ENCODE measurements at regions not wholly inside any gene's neighbourhood (a gene's known extent, or its start where the extent isn't known, plus 50 kb on each side); places are given as distances from the start of the nearest gene placed in this dataset.
A peak's percentile ranks its signal among the peaks of the same experiment; 100 is the strongest.
"Not testable (repeated sequence)": the region's sequence is repeated elsewhere in the genome, so short reads cannot be mapped to it uniquely, and the experiment has no call there.

DNA sequence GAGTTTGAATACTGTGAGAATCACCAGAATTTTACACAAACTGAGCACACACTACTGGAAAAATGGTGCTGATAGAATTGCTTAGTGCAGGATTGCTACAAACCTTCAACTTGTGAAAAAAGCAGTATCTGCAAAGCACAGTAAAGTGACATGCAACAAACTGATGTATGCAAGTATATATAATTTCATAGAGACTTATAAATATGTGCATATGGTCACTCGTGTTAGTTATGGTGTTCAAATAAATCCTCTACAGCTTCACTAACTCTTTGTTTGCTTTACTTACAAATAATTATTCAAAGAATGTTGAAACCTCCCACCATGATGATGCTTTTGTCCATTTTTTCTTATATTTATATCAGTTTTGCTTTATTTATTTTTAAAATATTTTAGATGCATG, 1130.9 kb upstream of the CELF2 start:
- no peak for DNase-seq

DNA sequence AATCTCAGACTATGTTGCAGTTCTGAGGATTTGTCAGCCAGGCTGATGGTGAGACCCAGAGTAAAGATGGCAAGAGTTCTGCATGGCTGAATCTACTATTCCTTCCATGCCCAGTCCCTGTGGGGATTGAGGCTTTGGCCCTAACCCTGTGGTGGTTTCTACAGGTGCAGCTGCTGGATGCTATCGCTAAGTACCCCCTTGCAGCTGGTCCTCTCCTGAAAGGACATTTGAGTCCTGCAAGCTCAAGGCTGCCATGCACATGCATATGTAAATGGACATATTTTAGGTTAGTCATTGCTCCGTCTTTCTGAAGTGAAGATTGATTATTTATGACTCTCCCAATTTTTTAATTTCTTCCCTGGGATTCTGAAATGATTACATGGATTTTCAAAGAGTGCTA, 1122.2 kb upstream of the CELF2 start:
- DNase-seq: no peak

DNA sequence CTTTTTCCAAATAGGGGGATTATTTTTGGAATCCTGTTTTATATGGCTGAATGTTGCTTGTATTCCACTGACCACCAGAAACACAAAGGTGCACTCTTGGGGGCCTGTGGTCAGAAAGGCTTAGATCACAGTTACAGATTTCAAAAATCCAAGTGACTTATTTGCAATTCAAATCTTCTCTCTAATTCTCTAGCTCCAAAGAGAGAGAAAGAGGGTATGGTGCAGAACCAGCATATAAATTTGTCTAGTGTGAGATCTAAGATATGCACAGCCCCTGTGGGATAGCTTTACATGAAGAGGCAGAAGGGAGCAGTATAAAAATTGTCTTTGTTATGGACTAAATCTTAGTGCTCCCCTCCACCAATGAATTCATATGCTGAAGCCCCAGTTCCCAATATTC, 1121.7 kb upstream of the CELF2 start:
- DNase-seq: peak; percentile 2

DNA sequence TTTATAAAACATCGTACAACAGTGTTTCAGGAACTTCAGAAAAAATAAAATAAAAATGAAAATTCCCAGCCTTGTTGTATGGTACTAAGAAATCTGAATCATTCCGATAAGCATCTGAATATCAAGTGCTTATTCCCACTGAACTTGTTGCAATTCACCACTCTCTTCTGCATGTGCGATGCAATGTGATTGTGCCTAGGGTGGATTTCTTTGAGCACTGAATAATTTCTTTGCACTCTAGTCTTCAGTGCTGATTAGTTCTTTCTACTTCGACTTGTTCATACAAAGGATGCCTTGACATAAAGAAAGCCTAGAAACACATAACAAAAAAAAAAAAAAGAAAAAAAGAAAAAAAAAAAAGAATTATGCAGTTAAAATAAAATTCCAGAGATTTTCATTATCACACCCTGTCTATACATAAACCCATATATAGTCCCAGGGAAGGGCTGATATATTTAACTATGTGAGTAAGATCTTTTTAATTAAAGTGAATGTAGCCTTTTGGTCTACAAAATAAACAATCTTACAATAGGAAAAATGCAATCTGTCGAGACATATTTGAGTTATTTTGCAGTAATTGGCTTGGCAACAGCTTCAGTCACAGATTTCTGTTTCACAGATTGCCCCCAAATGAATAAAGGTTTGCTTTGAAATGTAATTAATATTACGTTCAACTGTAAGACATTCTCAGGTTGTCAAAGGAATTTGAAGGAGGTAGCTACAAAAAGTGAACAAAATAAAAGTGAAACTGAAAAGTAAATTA, 1118.9 kb upstream of the CELF2 start:
- DNase-seq: no peak

DNA sequence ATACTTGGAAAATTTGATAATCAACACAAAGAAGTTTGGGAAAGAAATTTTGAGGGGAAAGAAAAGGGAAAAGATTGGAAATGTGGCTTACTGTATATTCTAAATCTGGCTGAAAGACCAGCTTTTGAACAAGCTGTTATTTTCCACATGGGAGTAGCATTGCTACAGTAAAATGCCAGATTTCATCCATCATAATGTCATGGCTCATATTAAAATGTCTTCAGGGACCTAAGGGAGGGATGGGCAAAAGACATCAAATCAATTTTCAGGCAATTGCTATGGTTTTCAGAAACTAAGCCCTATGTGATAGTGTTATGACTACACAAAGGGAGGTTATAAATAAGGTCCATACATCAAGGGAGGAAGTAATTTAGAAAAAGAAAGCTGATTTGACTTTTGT, 1116.9 kb upstream of the CELF2 start:
- DNase-seq: no peak

DNA sequence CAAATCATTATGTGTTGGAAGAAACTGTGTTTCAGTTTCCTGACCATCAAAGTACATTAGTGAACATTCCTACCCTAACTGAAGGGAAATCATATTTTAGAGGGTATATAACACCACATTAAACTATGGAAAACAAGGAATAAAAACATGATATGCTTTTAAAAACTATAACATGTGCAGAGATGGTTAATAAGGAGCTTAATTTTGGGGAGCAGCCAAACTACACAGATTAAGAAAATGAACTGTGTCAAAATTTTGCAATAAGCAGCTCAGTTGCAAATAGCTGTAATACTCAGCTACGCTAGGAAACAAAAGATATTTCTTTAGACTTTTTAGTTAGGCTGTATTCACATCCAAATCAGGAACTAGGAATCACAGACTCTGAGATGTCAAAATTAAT, 1115.7 kb upstream of the CELF2 start:
- no peak for DNase-seq

DNA sequence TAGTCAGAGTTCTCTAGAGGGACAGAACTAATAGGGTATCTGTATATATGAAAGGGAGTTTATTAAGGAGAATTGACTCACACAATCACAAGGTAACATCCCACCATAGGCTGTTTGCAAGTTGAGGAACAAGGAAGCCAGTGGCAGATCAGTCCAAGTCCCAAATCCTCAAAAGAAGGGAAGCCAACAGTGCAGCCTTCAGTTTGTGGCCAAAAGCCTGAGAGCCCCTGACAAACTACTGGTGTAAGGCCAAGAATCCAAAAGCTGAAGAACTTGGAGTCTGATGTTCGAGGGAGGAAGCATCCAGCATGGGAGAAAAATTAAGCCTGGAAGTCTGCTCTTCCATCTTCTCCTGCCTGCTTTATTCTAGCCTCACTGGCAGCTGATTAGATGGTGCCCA, 1107.2 kb upstream of the CELF2 start:
- DNase-seq: no peak

DNA sequence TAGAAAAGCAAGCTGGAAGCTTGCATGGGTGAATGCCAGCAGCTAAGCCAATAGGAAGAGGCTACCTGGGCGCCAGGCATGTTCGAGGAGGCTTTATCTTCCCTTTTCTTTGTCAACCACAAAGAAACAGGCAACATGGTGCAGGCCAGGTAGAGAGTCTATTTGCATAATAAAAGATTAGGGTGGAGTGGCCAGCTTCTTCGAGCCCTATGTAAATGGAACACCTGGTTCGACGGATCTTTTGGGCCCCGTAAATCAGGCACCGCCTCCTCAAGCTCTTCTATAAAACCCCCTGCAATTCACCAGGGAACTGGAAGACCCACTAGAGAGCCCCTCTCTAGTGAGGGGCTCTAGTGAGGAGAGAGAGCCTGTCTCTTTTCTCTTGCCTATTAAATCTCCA, 1106.2 kb upstream of the CELF2 start:
- DNase-seq: no peak

DNA sequence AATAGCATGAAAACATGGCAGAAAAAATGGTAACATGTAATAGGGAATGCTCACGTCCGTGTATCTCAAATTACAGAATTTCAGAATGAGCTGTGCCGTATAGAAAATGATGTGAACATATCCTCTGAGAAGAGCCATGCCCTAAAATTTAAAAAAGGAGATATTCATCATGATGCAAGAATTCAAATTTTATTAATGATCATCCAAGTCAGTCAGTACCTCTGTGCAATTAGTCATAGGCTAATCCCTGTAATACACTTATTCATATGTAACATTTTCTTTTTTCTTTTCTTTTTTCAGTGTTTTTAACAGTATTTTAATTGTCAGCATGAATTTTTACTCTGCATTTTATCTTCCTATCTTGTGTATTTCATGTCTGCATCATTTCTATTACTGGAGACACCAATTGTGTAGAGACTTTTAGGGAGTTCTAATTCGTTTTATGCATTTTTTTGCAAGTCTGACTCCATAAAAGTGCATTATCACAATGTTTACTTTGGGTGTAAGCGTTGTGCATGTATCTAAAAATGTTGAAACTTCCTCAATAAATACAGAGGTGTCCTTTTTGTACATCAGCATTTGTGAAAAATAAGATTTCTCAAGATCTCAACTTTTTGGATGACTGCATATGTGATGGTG, 1103.7 kb upstream of the CELF2 start:
- DNase-seq: no peak

DNA sequence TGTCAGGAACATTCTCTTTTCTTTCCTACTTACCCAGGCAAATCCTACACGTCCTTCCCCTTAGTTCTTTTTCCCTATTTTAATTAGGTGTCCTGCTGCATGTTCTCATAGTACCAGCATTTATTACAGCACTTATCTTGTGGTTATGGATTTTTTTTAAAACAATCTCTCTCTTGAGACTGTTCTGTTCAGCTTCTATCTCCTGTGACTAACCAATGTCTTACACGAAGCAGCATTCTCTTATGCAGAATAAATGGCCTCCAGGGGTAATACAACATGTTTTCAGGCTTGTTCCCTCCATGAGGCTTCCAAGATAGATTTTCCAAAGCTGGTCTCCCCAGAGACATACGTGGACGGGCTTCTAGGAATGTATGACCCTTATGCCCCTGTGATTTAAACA, 1096.1 kb upstream of the CELF2 start:
- DNase-seq: no peak

DNA sequence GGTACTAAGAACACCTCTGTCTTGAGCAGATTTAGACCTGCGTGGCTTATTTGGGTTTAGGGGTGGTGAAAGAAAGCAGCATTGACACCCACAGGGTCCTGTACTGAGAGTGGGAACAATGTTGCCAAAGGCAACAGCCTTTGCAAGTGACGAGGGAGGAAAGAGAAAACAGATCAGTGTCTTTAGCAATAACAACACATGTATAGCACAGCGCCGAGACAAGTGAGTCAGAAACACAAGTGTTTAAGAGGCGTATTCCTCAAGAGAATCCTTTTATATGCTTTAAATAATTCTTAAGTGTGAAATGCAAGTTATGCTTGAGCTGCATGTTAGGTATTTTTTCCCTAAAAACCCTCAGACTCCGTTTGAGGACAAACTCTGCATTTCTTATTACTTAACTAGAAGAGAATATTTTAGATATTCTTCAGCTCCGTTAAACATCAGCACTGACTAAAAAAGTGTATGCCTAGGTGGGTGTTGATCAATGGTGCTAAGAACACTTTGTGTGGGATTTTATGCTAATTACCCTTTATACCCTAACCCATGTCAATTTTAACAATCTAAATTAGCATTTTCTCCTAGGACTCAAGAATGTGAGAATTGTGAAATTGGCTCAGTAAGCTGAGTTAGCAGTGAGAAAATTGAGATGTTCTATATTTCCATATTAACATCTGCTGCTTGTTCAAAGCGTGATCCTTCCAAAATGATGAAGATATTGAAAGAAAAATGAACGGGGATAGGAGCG, 1095.4 kb upstream of the CELF2 start:
- DNase-seq: no peak

DNA sequence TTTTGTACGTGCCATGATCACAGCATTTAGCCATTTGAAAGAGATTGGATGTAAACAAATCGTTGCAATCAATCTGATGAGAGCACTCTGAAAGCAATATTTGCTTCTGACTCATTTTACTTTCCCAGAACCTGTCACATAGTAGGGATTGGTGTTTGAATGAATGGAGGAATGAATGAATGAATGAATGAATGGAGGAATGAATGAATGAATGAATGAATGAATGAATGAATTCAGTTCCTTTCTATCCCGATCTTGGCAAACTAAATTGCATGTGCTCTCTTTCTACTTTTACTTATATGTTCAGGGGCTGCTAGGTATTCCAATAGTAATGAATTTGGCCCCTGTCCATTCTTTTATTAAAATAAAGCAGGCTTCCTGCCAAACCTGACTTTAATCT, 1091.7 kb upstream of the CELF2 start:
- DNase-seq: no peak

DNA sequence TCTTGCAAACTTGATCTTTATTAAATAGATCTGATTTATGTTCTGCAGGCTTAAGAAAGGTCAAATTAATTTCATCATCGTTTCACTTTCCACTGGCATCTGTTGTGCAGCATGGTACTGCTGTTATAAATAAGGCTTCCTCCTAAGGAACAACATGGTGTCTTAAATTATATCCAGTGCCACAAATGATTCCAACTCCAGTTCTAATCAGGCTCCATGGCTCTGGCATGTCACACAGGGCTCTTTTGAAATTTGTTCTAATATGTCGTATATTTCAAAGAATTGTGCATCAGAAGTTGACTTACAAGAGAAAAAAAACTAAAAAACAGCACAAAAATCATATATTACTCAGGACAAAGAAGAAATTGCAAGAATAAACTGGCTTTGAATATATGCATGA, 1090.8 kb upstream of the CELF2 start:
- no peak for DNase-seq

DNA sequence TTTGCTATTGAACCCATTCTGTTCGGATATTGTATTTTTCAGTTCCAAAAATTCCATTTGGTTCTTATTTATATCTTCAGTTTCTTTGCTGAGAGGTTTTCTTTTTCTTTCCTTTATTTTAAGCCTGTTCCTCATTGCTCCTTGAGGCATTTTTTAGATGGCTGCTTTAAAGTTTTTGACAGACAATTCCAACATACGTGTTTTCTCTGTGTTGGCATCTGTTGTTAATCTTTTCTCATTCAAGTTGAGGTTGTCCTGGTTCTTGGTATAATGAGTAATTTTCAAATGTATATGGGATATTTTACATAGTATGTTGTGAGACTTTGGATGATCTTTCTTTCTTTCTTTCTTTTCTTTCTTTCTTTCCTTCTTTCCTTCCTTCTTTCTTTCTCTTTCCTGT, 1078.0 kb upstream of the CELF2 start:
- no peak for DNase-seq

DNA sequence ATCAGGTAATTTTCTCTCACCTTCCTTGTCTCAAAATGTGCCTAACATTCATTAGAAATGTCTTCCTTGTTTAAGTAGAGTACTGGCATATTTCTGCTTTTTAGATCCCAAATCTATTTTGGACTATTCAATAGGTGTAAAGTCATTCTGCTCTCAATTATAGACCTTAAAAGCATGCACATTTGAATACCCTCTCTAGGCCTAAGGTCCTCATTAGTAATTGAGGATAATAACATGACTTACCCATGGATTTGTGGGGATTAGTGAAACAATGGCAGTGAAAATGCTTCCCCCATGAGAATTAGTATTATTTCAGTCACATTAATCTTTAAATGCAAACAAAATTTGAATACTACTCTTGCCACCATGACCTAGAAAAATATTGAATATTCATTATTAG, 1073.0 kb upstream of the CELF2 start:
- no peak for DNase-seq

DNA sequence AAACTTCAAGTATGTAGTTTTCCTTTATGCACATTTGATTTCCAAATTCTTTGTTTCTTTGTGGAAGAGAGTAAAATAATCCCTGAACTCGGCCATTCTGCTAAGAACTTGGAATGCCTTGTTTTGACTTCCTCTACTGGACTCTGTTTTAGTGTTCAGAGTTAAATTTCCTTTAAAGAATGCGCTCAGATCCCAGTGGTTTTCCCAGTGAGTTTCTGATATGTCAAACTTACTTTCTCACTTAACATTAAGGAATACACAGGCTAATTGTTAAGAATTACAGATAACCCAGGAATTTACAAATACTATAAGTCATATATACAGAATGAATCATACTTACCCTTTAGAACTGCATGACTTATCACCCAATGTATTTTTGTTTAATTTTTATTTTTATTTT, 1067.6 kb upstream of the CELF2 start:
- peak; percentile 30 for DNase-seq

DNA sequence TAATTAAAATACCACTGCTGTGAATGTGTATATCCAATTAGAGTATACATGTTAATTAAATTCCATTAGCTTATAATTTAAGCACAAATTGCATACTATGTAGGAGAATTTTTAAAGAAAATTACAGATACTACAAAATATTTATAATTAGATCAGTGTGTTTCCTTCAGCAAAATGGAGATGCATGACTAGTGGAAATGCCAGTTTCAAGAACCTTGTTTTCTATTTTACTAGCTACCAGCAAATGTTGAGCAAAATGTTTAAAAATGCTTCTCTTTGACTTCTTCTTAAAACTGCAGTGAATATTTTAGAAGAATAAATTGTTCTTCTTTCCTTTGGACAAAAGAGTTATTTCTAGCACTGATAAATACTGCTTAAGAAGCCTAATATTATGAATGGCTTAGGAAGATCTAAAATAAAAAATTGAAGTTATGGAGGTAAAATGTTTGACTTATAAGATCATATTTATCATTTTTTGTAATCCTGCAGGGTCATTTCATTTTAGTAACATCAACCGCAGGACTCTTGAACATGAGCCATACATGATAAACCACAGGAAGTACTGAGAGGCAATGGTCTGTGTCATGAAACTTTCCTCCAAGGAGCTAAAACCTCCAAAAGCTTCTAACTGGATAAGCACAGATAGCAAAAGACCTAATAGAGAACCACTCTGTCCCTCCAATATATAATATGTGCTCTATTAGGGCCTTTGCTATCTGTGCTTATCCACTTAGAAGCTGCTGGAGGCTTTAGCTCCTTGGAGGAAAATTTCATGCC, 1066.0 kb upstream of the CELF2 start:
- peak; percentile 74 for DNase-seq

DNA sequence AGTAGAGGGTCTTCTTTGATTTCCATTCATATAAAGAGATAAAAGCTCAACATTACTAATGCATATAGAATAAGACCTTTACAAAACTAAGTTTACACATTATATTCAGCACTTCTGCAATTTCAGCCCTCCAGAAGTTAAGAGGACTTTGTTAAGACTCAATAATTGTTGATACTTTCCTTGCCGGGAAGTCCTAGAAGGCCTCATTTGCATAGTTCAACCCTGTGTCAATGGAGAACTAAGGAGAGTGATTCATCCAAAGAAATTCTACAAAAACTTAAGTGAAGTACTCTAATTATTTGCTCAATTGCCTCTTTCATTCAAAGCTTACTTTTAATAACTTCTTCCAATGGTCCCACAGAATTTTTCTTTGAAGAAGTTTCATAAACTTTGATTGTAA, 1060.3 kb upstream of the CELF2 start:
- peak; percentile 81 for DNase-seq

DNA sequence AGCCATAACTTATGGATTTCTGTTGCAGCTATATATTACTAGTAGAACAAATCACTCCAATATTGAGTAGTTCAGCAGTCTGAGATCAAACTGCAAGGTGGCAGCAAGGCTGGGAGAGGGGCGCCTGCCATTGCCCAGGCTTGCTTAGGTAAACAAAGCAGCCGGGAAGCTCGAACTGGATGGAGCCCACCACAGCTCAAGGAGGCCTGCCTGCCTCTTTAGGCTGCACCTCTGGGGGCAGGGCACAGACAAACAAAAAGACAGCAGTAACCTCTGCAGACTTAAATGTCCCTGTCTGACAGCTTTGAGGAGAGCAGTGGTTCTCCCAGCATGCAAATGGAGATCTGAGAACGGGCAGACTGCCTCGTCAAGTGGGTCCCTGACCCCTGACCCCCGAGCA, 1059.8 kb upstream of the CELF2 start:
- not testable (repeated sequence) for DNase-seq

DNA sequence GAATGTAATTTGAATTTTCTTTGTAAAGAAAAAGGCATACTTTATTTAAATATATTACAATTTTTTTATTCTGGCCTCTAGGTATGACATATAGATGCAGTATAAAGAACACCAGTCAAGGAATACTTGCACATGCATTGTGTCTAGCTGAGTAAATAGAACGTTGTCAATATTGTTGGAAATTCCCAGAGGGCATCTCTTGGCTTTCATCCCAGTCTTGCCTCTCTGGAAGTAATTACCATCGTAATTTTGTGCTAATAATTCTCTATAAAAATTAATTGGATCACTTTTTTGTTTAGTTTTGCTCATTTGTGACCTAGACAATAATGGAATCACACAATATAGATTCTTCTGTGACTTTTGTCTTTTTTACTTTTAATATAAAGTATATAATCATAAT, 1052.3 kb upstream of the CELF2 start:
- DNase-seq: no peak

DNA sequence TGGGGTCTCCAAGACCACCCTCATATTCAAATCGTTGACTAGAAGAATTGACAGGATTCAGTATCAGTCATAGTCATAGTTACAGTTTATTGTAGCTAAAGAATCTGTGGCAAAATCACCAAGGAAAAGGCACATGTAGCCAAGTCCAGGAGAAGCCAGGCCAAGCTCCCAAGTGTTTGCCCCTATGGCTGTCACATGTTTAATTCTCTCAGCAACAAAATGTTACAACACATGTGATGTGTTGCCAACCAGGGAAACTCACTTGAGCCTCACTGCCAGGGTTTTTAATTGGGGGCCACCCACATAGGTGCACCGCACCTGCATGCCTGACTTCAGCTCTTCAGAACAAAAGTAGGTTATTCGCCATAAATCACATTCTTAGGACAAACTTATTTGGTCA, 1030.9 kb upstream of the CELF2 start:
- DNase-seq: no peak

DNA sequence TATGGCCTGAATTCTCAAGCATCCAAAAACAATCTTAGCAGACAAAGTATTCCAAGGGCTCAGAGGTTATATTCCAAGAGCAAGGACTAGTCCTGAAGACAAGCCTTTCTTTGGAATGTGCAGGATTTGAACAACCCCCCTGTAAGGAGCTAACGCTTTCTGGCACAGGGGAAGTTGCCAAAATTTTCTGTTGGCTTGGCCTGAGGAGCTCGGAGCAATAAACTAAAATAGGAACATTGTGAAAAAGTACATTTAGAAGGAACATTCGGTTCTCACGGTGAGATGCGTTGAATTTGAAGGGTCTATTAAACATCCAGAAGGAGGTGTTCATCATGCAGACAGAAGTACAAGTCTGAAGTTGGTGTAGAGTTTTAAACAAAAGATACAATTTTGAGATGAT, 1030.5 kb upstream of the CELF2 start:
- DNase-seq: no peak

DNA sequence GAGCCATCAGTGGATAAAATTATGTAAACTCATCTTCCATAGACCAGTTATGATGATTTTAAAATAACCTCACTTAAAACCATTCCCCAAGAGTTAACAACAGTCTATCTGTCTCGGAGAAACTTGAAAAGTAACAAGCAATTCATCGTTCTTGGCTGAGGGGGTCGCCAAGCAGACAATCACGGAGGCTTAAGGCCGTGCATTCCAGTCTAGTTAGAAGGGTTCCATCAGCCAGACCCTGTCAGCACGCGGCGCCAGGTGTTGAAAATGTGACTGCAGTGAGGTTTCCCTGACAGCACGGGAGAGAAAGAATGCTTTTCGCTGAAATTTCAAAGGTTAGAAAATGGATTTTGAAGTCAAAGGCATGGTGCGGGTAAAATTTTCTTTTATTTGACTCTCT, 1025.0 kb upstream of the CELF2 start:
- DNase-seq: peak; percentile 55
